HEK293T (cell line): ENCODE measurements at regions not wholly inside any gene's neighbourhood (a gene's known extent, or its start where the extent isn't known, plus 50 kb on each side); places are given as distances from the start of the nearest gene placed in this dataset.

Experiments used
- BHLHE40 ChIP-seq: fragments of 450-650 bp; IDR thresholded peaks from 2 replicates; pipeline ENCODE4 v1.6.1; 2016; ENCODE audit warnings: mild to moderate bottlenecking, moderate library complexity, borderline replicate concordance
- ELF4 ChIP-seq: fragments of 450-650 bp; IDR thresholded peaks from 2 replicates; pipeline ENCODE4 v1.6.1; 2017; ENCODE audit warnings: antibody characterized with exemption
- FOXM1 ChIP-seq: fragments of 450-650 bp; IDR thresholded peaks from 2 replicates; pipeline ENCODE4 v1.6.1; 2017; ENCODE audit warnings: mild to moderate bottlenecking, borderline replicate concordance
- HDGF ChIP-seq: fragments of 450-650 bp; IDR thresholded peaks from 2 replicates; pipeline ENCODE4 v1.6.1; 2017; ENCODE audit warnings: antibody characterized with exemption, borderline replicate concordance
- NFRKB ChIP-seq: fragments of 450-650 bp; IDR thresholded peaks from 2 replicates; pipeline ENCODE4 v1.6.1; 2016; ENCODE audit warnings: mild to moderate bottlenecking, moderate library complexity
- PKNOX1 ChIP-seq: fragments of 450-650 bp; IDR thresholded peaks from 2 replicates; pipeline ENCODE4 v1.6.1; 2016
- SP1 ChIP-seq: fragments of 450-650 bp; IDR thresholded peaks from 2 replicates; pipeline ENCODE4 v1.6.1; 2017
- SUZ12 ChIP-seq: fragments of 450-650 bp; IDR thresholded peaks from 2 replicates; pipeline ENCODE4 v1.6.1; 2016; ENCODE audit warnings: mild to moderate bottlenecking

GRCh38 chr4:30922625-30923024 is 202.5 kb downstream of the PCDH7 start:
- TF ChIP-seq BHLHE40 (no peak), HDGF (no peak), ELF4 (no peak), SP1 (no peak), FOXM1 (no peak), NFRKB (no peak), PKNOX1 (no peak; the same call in 1 of the 2 replicates), SUZ12 (no peak)
